HEK293T (cell line): ENCODE measurements at regions not wholly inside any gene's neighbourhood (a gene's known extent, or its start where the extent isn't known, plus 50 kb on each side); places are given as distances from the start of the nearest gene placed in this dataset.
"Not testable (repeated sequence)": the region's sequence is repeated elsewhere in the genome, so short reads cannot be mapped to it uniquely, and the experiment has no call there.

Source experiments
- CTCF ChIA-PET: fragments of 350-600 bp; formaldehyde crosslinking; extraction: SDS; loops from one replicate; lab custom pipeline; 2021; ENCODE audit warnings: antibody characterized with exemption, inconsistent platforms; lab: Yijun Ruan, JAX
- POLR2A ChIA-PET: fragments of 350-600 bp; formaldehyde crosslinking; extraction: SDS; loops from one replicate; lab custom pipeline; 2020; ENCODE audit warnings: antibody characterized with exemption, inconsistent platforms; lab: Yijun Ruan, JAX
- DNase-seq: peaks from one replicate; pipeline ENCODE4 v3.0.0; 2012; ENCODE audit warnings: mixed read lengths; ENCODE audit errors: extremely low spot score
- ARNT ChIP-seq: fragments of 450-650 bp; IDR thresholded peaks from 2 replicates; pipeline ENCODE4 v1.6.1; 2017; ENCODE audit warnings: mild to moderate bottlenecking
- BHLHE40 ChIP-seq: fragments of 450-650 bp; IDR thresholded peaks from 2 replicates; pipeline ENCODE4 v1.6.1; 2016; ENCODE audit warnings: mild to moderate bottlenecking, moderate library complexity, borderline replicate concordance
- CTBP1 ChIP-seq: fragments of 450-650 bp; IDR thresholded peaks from 2 replicates; pipeline ENCODE4 v1.6.1; 2016; ENCODE audit warnings: borderline replicate concordance
- ELF4 ChIP-seq: fragments of 450-650 bp; IDR thresholded peaks from 2 replicates; pipeline ENCODE4 v1.6.1; 2017; ENCODE audit warnings: antibody characterized with exemption
- FOXA1 ChIP-seq: fragments of 450-650 bp; IDR thresholded peaks from 2 replicates; pipeline ENCODE4 v1.6.1; 2016; ENCODE audit warnings: mild to moderate bottlenecking
- FOXK2 ChIP-seq: fragments of 450-650 bp; IDR thresholded peaks from 2 replicates; pipeline ENCODE4 v1.6.1; 2016; ENCODE audit warnings: mild to moderate bottlenecking
- FOXM1 ChIP-seq: fragments of 450-650 bp; IDR thresholded peaks from 2 replicates; pipeline ENCODE4 v1.6.1; 2017; ENCODE audit warnings: mild to moderate bottlenecking, borderline replicate concordance
- HDGF ChIP-seq: fragments of 450-650 bp; IDR thresholded peaks from 2 replicates; pipeline ENCODE4 v1.6.1; 2017; ENCODE audit warnings: antibody characterized with exemption, borderline replicate concordance
- L3MBTL2 ChIP-seq: fragments of 450-650 bp; conservative IDR thresholded peaks from 2 replicates; pipeline ENCODE4 v1.6.1; 2016; ENCODE audit warnings: mild to moderate bottlenecking
- LEF1 ChIP-seq: fragments of 450-650 bp; IDR thresholded peaks from 2 replicates; pipeline ENCODE4 v1.6.1; 2017; ENCODE audit warnings: mild to moderate bottlenecking, borderline replicate concordance
- NFRKB ChIP-seq: fragments of 450-650 bp; IDR thresholded peaks from 2 replicates; pipeline ENCODE4 v1.6.1; 2016; ENCODE audit warnings: mild to moderate bottlenecking, moderate library complexity
- SP1 ChIP-seq: fragments of 450-650 bp; IDR thresholded peaks from 2 replicates; pipeline ENCODE4 v1.6.1; 2017
- SUZ12 ChIP-seq: fragments of 450-650 bp; IDR thresholded peaks from 2 replicates; pipeline ENCODE4 v1.6.1; 2016; ENCODE audit warnings: mild to moderate bottlenecking
- TARDBP ChIP-seq: fragments of 450-650 bp; IDR thresholded peaks from 2 replicates; pipeline ENCODE4 v1.6.1; 2016
- ZNF384 ChIP-seq: fragments of 450-650 bp; IDR thresholded peaks from 2 replicates; pipeline ENCODE4 v1.6.1; 2016
- TF ChIP-seq, protein P1 (sequence below): fragments of 450-650 bp; IDR thresholded peaks from 2 replicates; pipeline ENCODE4 v1.6.1; 2016

DNA sequence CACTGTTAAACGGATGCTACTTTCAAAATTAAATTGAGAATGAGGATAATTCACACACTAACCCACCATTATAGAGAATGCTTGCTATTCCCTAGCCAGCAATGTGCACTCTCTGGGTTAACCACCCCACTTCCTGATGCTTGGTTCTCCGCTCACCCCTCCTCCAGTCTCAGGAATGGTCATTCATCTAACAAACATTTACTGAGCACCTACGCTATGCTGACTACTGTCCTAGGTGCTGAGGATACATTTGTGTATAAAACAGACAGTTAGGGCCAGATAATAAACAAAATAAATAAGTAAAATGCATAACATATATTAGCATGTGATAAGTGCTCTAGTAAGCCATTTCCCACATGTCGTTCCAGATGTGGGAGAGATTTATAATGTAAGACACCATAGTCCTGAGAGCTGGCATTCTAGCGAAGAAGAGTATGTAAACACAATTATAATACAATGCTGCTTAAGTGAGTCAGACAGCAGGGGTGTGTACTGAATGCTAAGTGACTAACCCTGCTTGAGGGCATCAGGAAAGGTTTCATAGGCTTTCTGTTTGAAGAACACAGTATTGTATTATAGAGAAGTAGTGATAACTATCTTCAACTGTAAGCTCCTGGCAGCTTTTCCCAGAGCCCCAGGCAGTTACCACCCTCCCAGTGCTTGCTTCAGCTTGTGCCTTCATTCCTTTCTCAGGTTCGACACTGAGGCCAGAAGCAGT, 126.7 kb upstream of the CACHD1 start:
- no peak for TF ChIP-seq ELF4
- TF ChIP-seq, protein P1, sequence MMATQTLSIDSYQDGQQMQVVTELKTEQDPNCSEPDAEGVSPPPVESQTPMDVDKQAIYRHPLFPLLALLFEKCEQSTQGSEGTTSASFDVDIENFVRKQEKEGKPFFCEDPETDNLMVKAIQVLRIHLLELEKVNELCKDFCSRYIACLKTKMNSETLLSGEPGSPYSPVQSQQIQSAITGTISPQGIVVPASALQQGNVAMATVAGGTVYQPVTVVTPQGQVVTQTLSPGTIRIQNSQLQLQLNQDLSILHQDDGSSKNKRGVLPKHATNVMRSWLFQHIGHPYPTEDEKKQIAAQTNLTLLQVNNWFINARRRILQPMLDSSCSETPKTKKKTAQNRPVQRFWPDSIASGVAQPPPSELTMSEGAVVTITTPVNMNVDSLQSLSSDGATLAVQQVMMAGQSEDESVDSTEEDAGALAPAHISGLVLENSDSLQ = no peak
- TF ChIP-seq SUZ12 = no peak
- no peak for TF ChIP-seq ZNF384
- no peak for TF ChIP-seq TARDBP
- no peak for TF ChIP-seq HDGF
- no peak for TF ChIP-seq NFRKB
- no peak for TF ChIP-seq CTBP1
- no peak for TF ChIP-seq FOXM1
- no peak for TF ChIP-seq LEF1
- TF ChIP-seq SP1 = no peak
- no peak for TF ChIP-seq BHLHE40
- no peak for TF ChIP-seq FOXA1
- no peak for TF ChIP-seq L3MBTL2
- no peak for TF ChIP-seq FOXK2
- peak; percentile 44 for DNase-seq
- ChIA-PET CTCF (no interaction called here), POLR2A (no interaction called here)

GRCh38 chr1:64343823-64344190, 126.1 kb upstream of the CACHD1 start:
- POLR2A ChIA-PET = no interaction called here
- DNase-seq = no peak
- CTCF ChIA-PET = no interaction called here
- TF ChIP-seq HDGF = no peak
- no peak for TF ChIP-seq CTBP1
- no peak for TF ChIP-seq NFRKB
- no peak for TF ChIP-seq ZNF384
- TF ChIP-seq L3MBTL2 = no peak
- no peak for TF ChIP-seq TARDBP
- no peak for TF ChIP-seq SUZ12
- TF ChIP-seq FOXA1 = no peak
- TF ChIP-seq, protein P1 = no peak

DNA sequence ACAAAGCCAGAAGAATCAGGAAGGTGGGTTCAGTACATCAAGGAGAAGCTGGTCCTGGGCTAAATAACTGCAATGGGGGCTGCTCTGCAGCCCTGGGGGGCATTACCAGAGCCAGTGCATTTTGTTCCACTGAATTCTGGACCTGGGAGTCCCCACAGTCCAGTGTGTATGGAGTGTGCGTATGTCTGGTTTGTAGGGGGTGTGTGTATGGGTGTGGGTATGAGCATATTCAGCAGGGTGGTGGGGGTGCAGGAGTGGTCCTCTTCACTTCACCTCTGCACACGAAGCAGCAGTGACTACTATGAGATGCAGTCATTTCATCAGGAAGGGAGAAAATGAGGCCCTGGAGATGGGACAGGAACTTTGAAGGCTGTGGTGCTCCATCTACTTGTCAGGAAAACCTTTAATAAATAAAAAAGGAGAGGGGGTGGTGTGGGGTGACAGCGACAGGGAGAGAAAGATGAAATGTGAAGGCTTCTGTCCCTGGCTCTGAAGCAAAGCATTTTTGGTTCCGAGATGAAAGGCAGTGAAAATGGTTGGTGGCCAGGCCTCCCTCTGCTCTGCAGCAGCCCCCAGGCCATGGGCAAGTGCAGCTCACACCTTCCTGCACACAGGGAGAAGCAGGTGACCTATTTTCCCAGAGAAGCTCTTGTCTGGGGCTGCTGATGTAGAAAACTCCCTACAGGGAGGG, 121.5 kb upstream of the CACHD1 start:
- CTCF ChIA-PET = no interaction called here
- TF ChIP-seq SP1 (no peak), FOXM1 (no peak), HDGF (no peak), ELF4 (no peak), ZNF384 (no peak), BHLHE40 (no peak), NFRKB (no peak), L3MBTL2 (no peak), TARDBP (no peak), FOXA1 (no peak), ARNT (no peak), SUZ12 (no peak), FOXK2 (no peak), LEF1 (no peak)
- TF ChIP-seq, protein P1 = no peak

GRCh38 chr1:64348961-64349648, 120.8 kb upstream of the CACHD1 start:
- DNase-seq = no peak
- POLR2A ChIA-PET = no interaction called here
- TF ChIP-seq ELF4 = no peak
- TF ChIP-seq SUZ12 = 0 out of 2 replicates have a peak, but pooled peaks have one; percentile 42
- no peak for TF ChIP-seq ARNT
- TF ChIP-seq CTBP1 = 0 out of 2 replicates have a peak, but pooled peaks have one; percentile 42
- TF ChIP-seq, protein P1 = no peak
- TF ChIP-seq TARDBP = peak; percentile 43; the same call in 1 of the 2 replicates
- no peak for TF ChIP-seq FOXM1
- TF ChIP-seq BHLHE40 = no peak
- no peak for TF ChIP-seq FOXK2
- CTCF ChIA-PET = no interaction called here

More for the DNA sequence above, 121.5 kb upstream of the CACHD1 start:
- no peak for DNase-seq
- POLR2A ChIA-PET = no interaction called here

GRCh38 chr1:64355534-64355933, 114.4 kb upstream of the CACHD1 start:
- DNase-seq, POLR2A ChIA-PET, CTCF ChIA-PET: not testable (repeated sequence)
